NOMO-1 treated with dmso at 0.1 percent for 144 hours (cell line): ENCODE measurements at regions not wholly inside any gene's neighbourhood (a gene's known extent, or its start where the extent isn't known, plus 50 kb on each side); places are given as distances from the start of the nearest gene placed in this dataset.
A peak's percentile ranks its signal among the peaks of the same experiment; 100 is the strongest.

Experiments
- DNase-seq: peaks from one replicate; lab custom pipeline; 2025; ENCODE audit not compliant: unreplicated experiment; lab: John Stamatoyannopoulos, UW

GRCh38 chr3:44047796-44048195, 193.9 kb upstream of the TOPAZ1 start:
- DNase-seq = no peak

GRCh38 chr3:44048196-44048924, 193.3 kb upstream of the TOPAZ1 start:
- DNase-seq = no peak

GRCh38 chr3:44048949-44049348, 192.7 kb upstream of the TOPAZ1 start:
- no peak for DNase-seq

DNA sequence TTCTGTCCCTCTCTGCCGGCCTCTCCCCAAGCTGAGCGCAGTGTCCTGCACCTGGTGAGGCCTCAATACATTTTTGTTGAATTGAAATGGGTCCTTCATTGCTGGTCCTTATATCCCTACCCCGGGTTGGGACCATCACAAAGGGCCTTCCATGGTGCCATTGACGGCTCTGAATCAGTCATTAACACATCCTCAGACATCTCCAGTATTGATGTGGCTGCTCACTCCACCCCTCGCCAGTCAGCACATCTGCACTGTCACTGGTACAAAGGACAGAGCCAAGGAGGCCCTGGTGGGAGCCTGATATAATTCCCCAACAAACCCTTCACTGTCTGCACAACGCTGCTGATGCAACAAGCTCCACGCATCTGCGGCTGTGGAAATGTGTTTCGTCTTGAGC, 191.6 kb upstream of the TOPAZ1 start:
- DNase-seq = no peak

DNA sequence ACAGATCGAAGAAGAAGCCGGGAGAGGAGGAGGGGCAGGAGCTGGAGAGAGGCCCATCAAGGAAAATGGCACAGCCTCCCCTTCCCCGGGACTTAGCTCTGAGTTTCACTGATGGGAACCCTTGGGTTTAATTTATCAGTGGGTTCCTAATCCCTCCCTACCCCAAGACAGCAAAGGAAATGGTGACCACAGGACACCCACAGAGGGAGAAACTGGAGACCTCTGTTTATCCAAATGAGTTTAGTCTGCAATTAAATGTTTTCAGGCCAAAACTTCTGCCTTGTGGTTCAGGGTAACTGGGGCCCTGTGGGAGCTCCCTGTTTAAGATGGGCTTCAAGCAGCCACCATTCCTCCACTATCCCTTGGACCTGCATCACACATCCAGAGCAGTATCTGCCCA, 190.8 kb upstream of the TOPAZ1 start:
- no peak for DNase-seq

GRCh38 chr3:44055951-44056350, 185.7 kb upstream of the TOPAZ1 start:
- DNase-seq = no peak

DNA sequence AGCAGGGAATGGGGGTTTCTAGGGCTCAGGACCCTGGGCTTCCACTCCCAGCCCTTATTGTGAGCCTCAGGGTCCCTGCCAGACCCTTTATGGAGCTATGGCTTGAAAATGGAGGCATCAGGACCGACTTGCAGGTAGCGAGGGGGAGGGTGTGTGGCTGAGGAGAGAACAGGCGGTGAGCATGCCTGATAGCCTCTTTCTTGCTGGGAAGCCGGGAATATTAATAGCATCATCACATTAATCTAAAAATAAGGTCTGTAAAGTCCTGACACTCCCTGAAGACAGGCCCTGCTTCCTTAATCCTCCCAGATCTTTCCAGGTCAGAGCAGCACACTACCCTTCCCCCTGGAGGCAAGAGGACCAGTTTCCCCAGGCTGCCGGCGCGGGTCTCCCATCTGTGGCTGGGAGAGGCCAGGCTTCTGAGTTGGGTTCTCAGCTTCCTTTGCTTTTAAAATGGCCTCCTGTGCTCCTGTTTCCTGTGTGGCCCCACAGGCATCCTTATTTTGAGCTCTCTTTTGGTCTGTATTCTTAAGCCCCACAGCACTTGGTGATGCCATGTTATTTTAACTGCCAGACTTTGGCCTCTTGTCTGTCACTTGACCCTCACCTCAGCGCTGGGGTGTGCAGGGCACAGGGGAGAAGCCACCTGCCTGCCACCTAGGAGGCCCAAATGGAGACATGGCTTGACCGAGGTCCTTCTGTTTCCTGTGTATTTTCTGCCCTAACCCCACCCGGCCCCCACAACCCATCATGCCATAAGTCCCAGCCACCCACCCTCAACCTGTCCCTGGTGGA, 185.0 kb upstream of the TOPAZ1 start:
- no peak for DNase-seq

- peak; percentile 2 for DNase-seq
These were observed 183.4 kb upstream of the TOPAZ1 start for GRCh38 chr3:44058022-44058867.

- DNase-seq = no peak
These were observed 182.8 kb upstream of the TOPAZ1 start for GRCh38 chr3:44058868-44059203.

DNA sequence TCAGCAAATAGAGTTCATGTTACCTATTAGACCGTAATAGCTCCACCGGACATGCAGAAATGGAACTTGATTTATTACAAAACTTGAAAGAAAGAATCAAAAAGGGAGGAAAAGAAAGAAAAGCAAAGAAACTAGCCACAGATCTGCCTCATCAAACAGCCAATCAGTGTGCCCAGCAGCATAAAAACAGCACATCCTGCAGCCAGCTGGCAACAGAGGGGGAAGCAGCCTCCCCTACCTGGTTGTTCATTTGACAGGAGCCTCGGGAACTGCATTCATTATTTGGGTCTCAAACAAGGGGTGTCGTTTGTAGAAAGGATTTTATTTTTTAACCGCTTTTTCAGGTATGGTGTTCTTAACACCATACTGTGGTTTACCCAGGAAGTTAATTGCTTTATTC, 181.5 kb upstream of the TOPAZ1 start:
- no peak for DNase-seq

DNA sequence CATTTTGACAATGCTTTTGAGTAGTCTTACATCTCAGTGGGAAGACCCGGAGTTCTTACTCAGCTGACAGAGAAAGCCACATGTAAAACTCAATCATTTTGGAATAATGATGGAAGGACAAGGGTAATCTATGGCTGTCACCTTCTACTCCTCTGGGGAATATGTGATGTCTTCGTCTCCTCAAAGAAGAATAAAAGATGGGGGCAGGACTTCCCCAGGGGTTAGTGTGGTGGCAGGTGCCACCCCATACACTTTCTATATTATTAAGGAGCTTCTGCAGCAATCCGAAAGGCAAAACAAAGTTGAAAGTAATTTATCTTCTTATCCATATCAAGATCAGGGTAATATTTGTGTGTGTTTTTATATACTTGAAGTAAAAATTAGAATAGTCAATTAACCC, 180.4 kb upstream of the TOPAZ1 start:
- no peak for DNase-seq

- DNase-seq = no peak
These were observed 179.7 kb upstream of the TOPAZ1 start for GRCh38 chr3:44061961-44062360.

- DNase-seq = no peak
These were observed 176.2 kb upstream of the TOPAZ1 start for GRCh38 chr3:44065311-44066094.

GRCh38 chr3:44066806-44067205, 174.9 kb upstream of the TOPAZ1 start:
- DNase-seq = no peak

DNA sequence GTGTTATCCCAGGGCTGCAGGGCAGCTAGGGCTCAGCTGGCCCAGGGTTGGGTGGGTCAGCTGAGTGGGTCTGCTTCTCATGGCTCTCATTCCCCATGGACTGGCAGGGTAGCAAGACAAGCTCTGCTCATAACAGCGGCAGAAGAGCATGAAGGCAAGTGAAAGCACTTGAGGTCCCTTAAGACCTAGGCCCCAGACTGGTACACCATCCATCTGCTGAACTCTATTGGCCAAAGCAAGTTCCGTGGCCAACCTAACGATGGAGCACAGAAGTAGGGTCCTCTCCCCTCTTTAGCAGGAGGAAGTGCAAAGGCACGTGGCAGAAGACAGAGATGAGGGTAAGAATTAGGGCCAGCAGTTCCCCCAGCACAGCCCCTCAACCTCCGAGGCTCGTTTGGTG, 174.3 kb upstream of the TOPAZ1 start:
- DNase-seq = no peak

- no peak for DNase-seq
These were observed 172.9 kb upstream of the TOPAZ1 start for GRCh38 chr3:44068753-44069152.

- no peak for DNase-seq
These were observed 172.4 kb upstream of the TOPAZ1 start for GRCh38 chr3:44069276-44069675.

DNA sequence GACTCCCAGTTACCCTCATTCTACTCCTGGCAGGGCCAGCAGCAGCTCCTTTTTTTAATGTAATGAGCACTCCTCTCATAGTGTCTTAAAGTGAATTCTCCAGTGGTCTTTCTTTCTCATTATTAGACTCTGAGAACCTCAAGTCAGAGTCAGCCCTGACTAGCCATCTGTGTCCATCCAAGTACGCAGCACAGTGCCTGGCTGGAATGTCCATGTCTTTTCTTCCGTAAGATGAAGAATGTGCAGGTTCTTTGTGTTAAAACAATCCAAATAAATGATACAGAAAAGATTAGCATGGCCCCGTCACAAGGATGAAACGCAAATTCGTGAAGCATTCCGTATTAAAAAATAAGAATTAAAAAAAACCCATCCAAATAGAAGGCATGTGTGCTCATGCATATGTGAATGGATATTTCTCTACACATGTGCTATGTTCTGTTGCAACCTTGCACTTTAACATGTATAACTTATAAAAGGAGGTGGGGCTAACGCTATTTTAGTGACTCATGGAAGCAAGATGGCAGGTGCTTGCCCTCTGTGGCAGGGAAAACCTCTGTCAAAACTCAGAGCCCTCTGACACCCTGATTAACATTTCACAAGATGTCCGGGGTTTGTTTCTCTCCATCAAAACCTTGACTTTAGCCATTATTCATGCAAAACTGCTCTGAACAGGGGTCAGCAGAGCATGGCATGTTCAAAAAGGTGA, 170.7 kb upstream of the TOPAZ1 start:
- no peak for DNase-seq

DNA sequence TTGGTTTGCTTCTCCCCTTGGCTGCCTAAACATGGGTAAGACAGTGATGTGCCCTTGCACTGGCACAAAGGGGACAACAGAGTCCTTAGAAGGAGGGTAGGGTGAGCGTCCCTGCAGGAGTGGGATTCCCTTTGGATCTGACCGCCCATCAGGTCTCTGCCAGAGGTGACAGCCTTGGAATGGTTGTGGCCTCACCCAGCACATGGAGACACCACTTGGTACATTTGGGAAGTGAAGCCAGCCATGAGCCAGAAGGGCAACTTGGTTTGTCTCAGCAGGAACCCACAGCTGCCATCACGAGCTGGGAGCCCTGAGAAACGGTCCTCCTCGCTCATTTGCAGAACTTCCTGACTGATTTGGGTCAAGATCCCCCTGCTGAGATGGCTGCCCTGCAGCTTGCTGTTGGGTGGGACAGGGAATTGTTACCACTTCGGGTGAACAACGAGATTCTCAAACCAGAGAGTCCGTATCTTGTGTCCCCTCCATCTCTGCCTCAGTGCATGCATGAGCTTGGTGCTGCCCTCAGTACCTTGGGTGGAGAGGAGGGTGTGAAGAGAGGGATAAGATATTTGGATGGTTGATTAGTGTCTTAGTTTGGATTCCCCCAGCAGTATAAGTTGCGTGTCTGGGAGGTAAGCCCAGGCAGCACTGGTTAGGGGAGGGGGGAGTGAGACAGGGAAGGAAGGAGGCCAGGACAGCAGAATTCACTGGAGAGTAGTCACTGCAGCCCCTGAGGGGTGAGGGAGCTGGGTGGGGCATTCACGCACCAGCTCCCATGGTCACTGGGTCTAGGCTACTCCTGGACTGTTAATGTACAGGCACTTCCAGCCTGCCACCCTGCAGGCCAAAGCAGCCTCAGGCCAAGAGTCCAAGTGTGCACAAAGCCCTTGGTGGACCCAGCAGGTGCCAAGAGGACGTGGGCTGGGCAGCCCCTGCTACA, 168.8 kb upstream of the TOPAZ1 start:
- no peak for DNase-seq
